Caco-2 (cell line): ENCODE measurements at regions not wholly inside any gene's neighbourhood (a gene's known extent, or its start where the extent isn't known, plus 50 kb on each side); places are given as distances from the start of the nearest gene placed in this dataset.

Source experiments
- BruUV-seq: library from RNA; stranded (reverse); fragments of 400-500 nt; replicated peaks from 2 replicates; lab custom pipeline; 2021; lab: Mats Ljungman, UMichigan
- CTCF ChIA-PET: fragments of 300-600 bp; sonication (Branson Sonifier 250); formaldehyde crosslinking; loops from one replicate; lab custom pipeline; 2022; ENCODE audit warnings: antibody characterized with exemption; lab: Charles Lee
- POLR2A ChIA-PET: fragments of 300-600 bp; sonication (Branson Sonifier 250); formaldehyde crosslinking; loops from one replicate; lab custom pipeline; 2022; ENCODE audit warnings: antibody characterized with exemption; lab: Charles Lee
- DNase-seq, 2 experiments: peaks; one replicate each; pipeline versions ENCODE4 v3.0.0 to v3.0.0-alpha.2; 2020 to 2022
- H3K27me3 ChIP-seq: replicated peaks from 2 replicates; pipeline ENCODE4 v1.6.0; 2011; ENCODE audit warnings: low read length; ENCODE audit not compliant: control insufficient read depth, insufficient read depth
- H3K36me3 ChIP-seq: 2 replicates; pipeline ENCODE4 v1.5.1; 2011; ENCODE audit warnings: low read length; ENCODE audit not compliant: control insufficient read depth, insufficient read depth
- H3K4me1 ChIP-seq: fragments of 250-450 bp; sonication (Bioruptor Pico); 2 replicates; pipeline ENCODE4 v1.5.1; 2020; ENCODE audit warnings: mild to moderate bottlenecking
- H3K4me3 ChIP-seq: 2 replicates; pipeline ENCODE4 v1.5.1; 2011; ENCODE audit warnings: low read depth, mild to moderate bottlenecking, control low read depth, low read length
- H3K9me3 ChIP-seq: fragments of 250-450 bp; sonication (Bioruptor Pico); 2 replicates; pipeline ENCODE4 v1.5.1; 2020; ENCODE audit warnings: mild to moderate bottlenecking, moderate library complexity
- H3K27ac Mint-ChIP-seq: one replicate; pipeline ENCODE4 v1.8.0; 2022; ENCODE audit warnings: mixed read lengths; ENCODE audit not compliant: unreplicated experiment
- H3K27me3 Mint-ChIP-seq: one replicate; pipeline ENCODE4 v1.8.0; 2022; ENCODE audit warnings: mixed read lengths; ENCODE audit not compliant: insufficient read depth, unreplicated experiment
- H3K36me3 Mint-ChIP-seq: one replicate; pipeline ENCODE4 v1.8.0; 2022; ENCODE audit warnings: mild to moderate bottlenecking, mixed read lengths; ENCODE audit not compliant: insufficient read depth, unreplicated experiment
- H3K4me1 Mint-ChIP-seq: one replicate; pipeline ENCODE4 v1.8.0; 2022; ENCODE audit warnings: low read depth, mixed read lengths; ENCODE audit not compliant: unreplicated experiment
- H3K4me3 Mint-ChIP-seq: one replicate; pipeline ENCODE4 v1.8.0; 2022; ENCODE audit warnings: mild to moderate bottlenecking, moderate library complexity, mixed read lengths; ENCODE audit not compliant: unreplicated experiment
- H3K9me3 Mint-ChIP-seq: one replicate; pipeline ENCODE4 v1.8.0; 2022; ENCODE audit warnings: mixed read lengths; ENCODE audit not compliant: unreplicated experiment
- CTCF ChIP-seq, 2 experiments: fragments of 200-600 bp in 1 of 2; IDR thresholded peaks; 1 replicate in 1 of 2; 2 replicates in 1 of 2; pipeline versions ENCODE4 v1.5.1 to v1.8.0; 2011 to 2022; ENCODE audit warnings: antibody characterized with exemption in 1 of 2, control low read depth in 1 of 2, inconsistent platforms in 1 of 2, low read depth in 1 of 2, low read length in 1 of 2, mild to moderate bottlenecking in 1 of 2, moderate library complexity in 1 of 2; ENCODE audit not compliant: insufficient read depth in 1 of 2, severe bottlenecking in 1 of 2, unreplicated experiment in 1 of 2
- intact Hi-C: fragments of 100-400 bp; cut with micrococcal nuclease; formaldehyde crosslinking; loops from one replicate; pipeline ENCODE4 v1.10.0; 2022; ENCODE audit not compliant: unreplicated experiment

- Mint-ChIP-seq H3K4me1 (no peaks in the 10 kb centered on the region), H3K4me3 (no peak overlapping the region), H3K27me3 (no peaks in the 10 kb centered on the region), H3K36me3 (no peaks in the 10 kb centered on the region), H3K9me3 (no peaks in the 10 kb centered on the region), H3K27ac (no peak overlapping the region)
- Histone ChIP-seq H3K9me3 (no peaks in the 10 kb centered on the region), H3K4me1 (no peaks in the 10 kb centered on the region), H3K4me3 (no peak overlapping the region), H3K36me3 (no peaks in the 10 kb centered on the region), H3K27me3 (no peaks in the 10 kb centered on the region)
- no peak for TF ChIP-seq CTCF (IDR thresholded peaks at IDR 0.05; ENCODE audit: insufficient read depth in 1 of 2, low read depth in 1 of 2, low read length in 1 of 2, severe bottlenecking in 1 of 2, unreplicated experiment in 1 of 2)
- CTCF ChIA-PET = no interaction called here
- POLR2A ChIA-PET = no interaction called here
- intact Hi-C loops = no loop called here
- no peak for DNase-seq
- BruUV-seq = no TSS peak
These were observed 461.1 kb upstream of the UBE2E3 start for GRCh38 chr2:180519276-180519675.

GRCh38 chr2:180516232-180516631 lies 464.2 kb upstream of the UBE2E3 start:
- H3K9me3 Mint-ChIP-seq = no peaks in the 10 kb centered on the region
- H3K27ac Mint-ChIP-seq = no peak overlapping the region
- POLR2A ChIA-PET = no interaction called here
- intact Hi-C loops = no loop called here
- no peak overlapping the region for H3K4me3 ChIP-seq
- no peaks in the 10 kb centered on the region for H3K4me1 ChIP-seq
- H3K4me1 Mint-ChIP-seq = no peaks in the 10 kb centered on the region
- H3K27me3 ChIP-seq = no peaks in the 10 kb centered on the region
- H3K4me3 Mint-ChIP-seq = no peak overlapping the region
- CTCF ChIA-PET = no interaction called here
- no peaks in the 10 kb centered on the region for H3K36me3 Mint-ChIP-seq
- no peak for DNase-seq
- no peaks in the 10 kb centered on the region for H3K9me3 ChIP-seq
- no TSS peak for BruUV-seq
- TF ChIP-seq CTCF (IDR thresholded peaks at IDR 0.05; ENCODE audit: insufficient read depth in 1 of 2, low read depth in 1 of 2, low read length in 1 of 2, severe bottlenecking in 1 of 2, unreplicated experiment in 1 of 2) = no peak
- H3K27me3 Mint-ChIP-seq = no peaks in the 10 kb centered on the region
- H3K36me3 ChIP-seq = no peaks in the 10 kb centered on the region

GRCh38 chr2:180513389-180513788 lies 467.0 kb upstream of the UBE2E3 start:
- no peaks in the 10 kb centered on the region for H3K36me3 ChIP-seq
- no peaks in the 10 kb centered on the region for H3K9me3 ChIP-seq
- CTCF ChIA-PET = no interaction called here
- BruUV-seq = no TSS peak
- Mint-ChIP-seq H3K27me3 (no peaks in the 10 kb centered on the region), H3K4me3 (no peak overlapping the region), H3K27ac (no peak overlapping the region), H3K4me1 (no peaks in the 10 kb centered on the region), H3K9me3 (no peaks in the 10 kb centered on the region), H3K36me3 (no peaks in the 10 kb centered on the region)
- intact Hi-C loops = no loop called here
- H3K27me3 ChIP-seq = no peaks in the 10 kb centered on the region
- H3K4me3 ChIP-seq = no peak overlapping the region
- DNase-seq = no peak
- TF ChIP-seq CTCF (IDR thresholded peaks at IDR 0.05; ENCODE audit: insufficient read depth in 1 of 2, low read depth in 1 of 2, low read length in 1 of 2, severe bottlenecking in 1 of 2, unreplicated experiment in 1 of 2) = no peak
- H3K4me1 ChIP-seq = no peaks in the 10 kb centered on the region
- POLR2A ChIA-PET = no interaction called here
